ENCODE measurements at regions not wholly inside any gene's neighbourhood (a gene's known extent, or its start where the extent isn't known, plus 50 kb on each side); places are given as distances from the start of the nearest gene placed in this dataset.

DNA sequence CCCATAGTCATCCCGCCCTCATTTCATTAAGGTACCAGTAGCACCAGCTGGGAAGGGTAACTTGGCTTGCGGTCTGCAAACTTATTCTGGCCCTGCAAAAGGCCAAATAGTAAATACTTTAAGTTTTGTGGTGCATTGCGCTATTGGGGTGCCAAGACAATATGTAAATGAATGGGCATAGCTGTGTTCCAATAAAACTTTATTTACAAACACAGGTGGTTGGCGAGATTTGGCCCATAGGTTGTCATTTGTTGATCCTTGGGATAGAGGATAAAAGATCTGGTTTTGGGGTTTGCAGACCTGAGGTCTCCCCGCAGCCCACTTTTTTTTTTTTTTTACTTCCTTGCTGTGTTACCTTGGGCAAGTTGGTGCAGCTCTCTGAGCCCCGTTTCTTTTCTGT, 127.4 kb downstream of the MIAT start:
- TF ChIP-seq EZH2 (IDR thresholded peaks at IDR 0.05; ENCODE audit: low read length) (no peak), CTCF (optimal IDR thresholded peaks at IDR 0.05 in 1 of 3, IDR thresholded peaks at IDR 0.05 in 1 of 3, conservative IDR thresholded peaks at IDR 0.05 in 1 of 3; ENCODE audit: extremely low read depth in 1 of 3, insufficient read depth in 2 of 3, low read length in 3 of 3) (no peak)

Data from keratinocyte (primary cell).